H9 (cell line): ENCODE measurements at regions not wholly inside any gene's neighbourhood (a gene's known extent, or its start where the extent isn't known, plus 50 kb on each side); places are given as distances from the start of the nearest gene placed in this dataset.

ENCODE experiments used
- DNase-seq: peaks from one replicate; pipeline ENCODE4 v3.0.0-alpha.2; 2017
- H2AFZ ChIP-seq: one replicate; pipeline ENCODE4 v1.6.1; 2013; ENCODE audit warnings: mild to moderate bottlenecking, low read length, control low read depth, moderate library complexity
- H2AK5ac ChIP-seq: 2 replicates; pipeline ENCODE4 v1.6.1; 2013; ENCODE audit warnings: low read length, control low read depth, mixed read lengths; ENCODE audit not compliant: insufficient read length
- H2BK120ac ChIP-seq: one replicate; pipeline ENCODE4 v1.6.1; 2013; ENCODE audit warnings: low read depth, mild to moderate bottlenecking, low read length, control low read depth, inconsistent platforms; ENCODE audit not compliant: poor library complexity, severe bottlenecking
- H2BK12ac ChIP-seq: 2 replicates; pipeline ENCODE4 v1.6.1; 2013; ENCODE audit warnings: low read length, control low read depth, mixed read lengths, low read depth; ENCODE audit not compliant: insufficient read length
- H2BK15ac ChIP-seq: 2 replicates; pipeline ENCODE4 v1.6.1; 2013; ENCODE audit warnings: low read depth, low read length, control low read depth
- H2BK20ac ChIP-seq: one replicate; pipeline ENCODE4 v1.6.1; 2013; ENCODE audit warnings: low read depth, mild to moderate bottlenecking, low read length, control low read depth, inconsistent platforms; ENCODE audit not compliant: poor library complexity, severe bottlenecking
- H2BK5ac ChIP-seq: 2 replicates; pipeline ENCODE4 v1.6.1; 2013; ENCODE audit warnings: low read length, control low read depth, mixed read lengths; ENCODE audit not compliant: insufficient read length
- H3K14ac ChIP-seq: 2 replicates; pipeline ENCODE4 v1.6.1; 2013; ENCODE audit warnings: low read length, control low read depth; ENCODE audit not compliant: insufficient read depth
- H3K18ac ChIP-seq: 2 replicates; pipeline ENCODE4 v1.6.1; 2013; ENCODE audit warnings: low read depth, mild to moderate bottlenecking, mixed read lengths, low read length, control low read depth; ENCODE audit not compliant: insufficient read length
- H3K23ac ChIP-seq: 2 replicates; pipeline ENCODE4 v1.6.1; 2013; ENCODE audit warnings: low read length, control low read depth, mixed read lengths, low read depth; ENCODE audit not compliant: insufficient read length
- H3K23me2 ChIP-seq: 2 replicates; pipeline ENCODE4 v1.6.1; 2013; ENCODE audit warnings: low read depth, mild to moderate bottlenecking, mixed read lengths, low read length, control low read depth; ENCODE audit not compliant: insufficient read length, poor library complexity, severe bottlenecking
- H3K27ac ChIP-seq: 2 replicates; pipeline ENCODE4 v1.5.1; 2013; ENCODE audit warnings: low read length, control low read depth, mixed read lengths, low read depth; ENCODE audit not compliant: insufficient read length
- H3K27me3 ChIP-seq: 2 replicates; pipeline ENCODE4 v1.6.1; 2013; ENCODE audit warnings: low read length, control low read depth, inconsistent platforms; ENCODE audit not compliant: insufficient read depth
- H3K4ac ChIP-seq: 2 replicates; pipeline ENCODE4 v1.6.1; 2013; ENCODE audit warnings: low read depth, mild to moderate bottlenecking, control low read depth, inconsistent platforms, low read length, moderate library complexity
- H3K4me1 ChIP-seq: 2 replicates; pipeline ENCODE4 v1.6.1; 2013; ENCODE audit warnings: low read length, control low read depth, inconsistent platforms; ENCODE audit not compliant: insufficient read depth
- H3K4me2 ChIP-seq: 2 replicates; pipeline ENCODE4 v1.6.1; 2013; ENCODE audit warnings: low read length, control low read depth, mixed read lengths; ENCODE audit not compliant: insufficient read length, insufficient read depth
- H3K56ac ChIP-seq: 2 replicates; pipeline ENCODE4 v1.6.1; 2013; ENCODE audit warnings: low read depth, mild to moderate bottlenecking, mixed read lengths, low read length, control low read depth; ENCODE audit not compliant: insufficient read length
- H3K79me1 ChIP-seq: 2 replicates; pipeline ENCODE4 v1.6.1; 2013; ENCODE audit warnings: low read depth, mild to moderate bottlenecking, moderate library complexity, low read length, control low read depth, inconsistent platforms; ENCODE audit not compliant: insufficient read depth, poor library complexity, severe bottlenecking
- H3K79me2 ChIP-seq: 2 replicates; pipeline ENCODE4 v1.6.1; 2013; ENCODE audit warnings: low read length, control low read depth, inconsistent platforms; ENCODE audit not compliant: insufficient read depth
- H3K9ac ChIP-seq: 2 replicates; pipeline ENCODE4 v1.6.1; 2013; ENCODE audit warnings: low read length, control low read depth, mixed read lengths; ENCODE audit not compliant: insufficient read length; ENCODE audit errors: extremely low read depth
- H3K9me3 ChIP-seq: one replicate; pipeline ENCODE4 v1.6.1; 2013; ENCODE audit warnings: low read depth, low read length, inconsistent platforms; ENCODE audit not compliant: control insufficient read depth
- H3T11ph ChIP-seq: one replicate; pipeline ENCODE4 v1.6.1; 2013; ENCODE audit warnings: mild to moderate bottlenecking, low read length, control low read depth, inconsistent platforms
- H4K20me1 ChIP-seq: one replicate; pipeline ENCODE4 v1.6.1; 2013; ENCODE audit not compliant: control insufficient read depth, insufficient read length, insufficient read depth
- H4K5ac ChIP-seq: 2 replicates; pipeline ENCODE4 v1.6.1; 2013; ENCODE audit warnings: low read depth, mild to moderate bottlenecking, mixed read lengths, low read length, control low read depth; ENCODE audit not compliant: insufficient read length
- H4K8ac ChIP-seq: replicated peaks from 2 replicates; pipeline ENCODE4 v1.6.1; 2013; ENCODE audit warnings: low read length, control low read depth, mixed read lengths, low read depth; ENCODE audit not compliant: insufficient read length
- H4K91ac ChIP-seq: 2 replicates; pipeline ENCODE4 v1.6.1; 2013; ENCODE audit warnings: low read depth, mild to moderate bottlenecking, moderate library complexity, mixed read lengths, low read length, control low read depth; ENCODE audit not compliant: insufficient read length
- H3K27ac Mint-ChIP-seq, 3 experiments: 2 replicates in 2 of 3; 3 replicates in 1 of 3; pipeline ENCODE4 v1.8.0; 2020 to 2021; ENCODE audit warnings: mixed read lengths in 3 of 3, mild to moderate bottlenecking in 1 of 3, moderate library complexity in 1 of 3
- H3K27me3 Mint-ChIP-seq: 2 replicates; pipeline ENCODE4 v1.8.0; 2021; ENCODE audit warnings: low read depth, mild to moderate bottlenecking, moderate library complexity, mixed read lengths
- H3K36me3 Mint-ChIP-seq, 3 experiments: 2 replicates in 2 of 3; 3 replicates in 1 of 3; pipeline ENCODE4 v1.8.0; 2020 to 2021; ENCODE audit warnings: low read depth in 3 of 3, mixed read lengths in 3 of 3; ENCODE audit not compliant: insufficient read depth in 1 of 3
- H3K4me1 Mint-ChIP-seq, 2 experiments: 2 replicates each; pipeline ENCODE4 v1.8.0; 2020; ENCODE audit warnings: mixed read lengths in 2 of 2
- H3K4me3 Mint-ChIP-seq, 2 experiments: 2 replicates in 1 of 2; 3 replicates in 1 of 2; pipeline ENCODE4 v1.8.0; 2020 to 2021; ENCODE audit warnings: mild to moderate bottlenecking in 2 of 2, mixed read lengths in 2 of 2, moderate library complexity in 1 of 2
- H3K9me3 Mint-ChIP-seq, 2 experiments: 2 replicates in 1 of 2; 3 replicates in 1 of 2; pipeline ENCODE4 v1.8.0; 2020; ENCODE audit warnings: mild to moderate bottlenecking in 2 of 2, mixed read lengths in 2 of 2, moderate library complexity in 1 of 2
- CTCF ChIP-seq: fragments of 200-600 bp; sonication (generic); conservative IDR thresholded peaks from 3 replicates; pipeline ENCODE4 v1.8.0; 2021; ENCODE audit warnings: antibody characterized with exemption, mild to moderate bottlenecking
- WGBS: extraction: QIAGEN DNeasy Blood & Tissue Kit; methylation state at CpG from one replicate; pipeline ENCODE4 v1.1.7; 2013; ENCODE audit warnings: missing lambda C conversion rate, low lambda C conversion rate, mixed read lengths; ENCODE audit not compliant: insufficient read length; ENCODE audit errors: extremely low coverage; 5-methylcytosine and 5-hydroxymethylcytosine counted together

- H2BK15ac ChIP-seq, result no peak overlapping the region
- no peak overlapping the region for H3K18ac ChIP-seq
- H2AFZ ChIP-seq, result no peak overlapping the region
- H3K4me2 ChIP-seq, result no peak overlapping the region
- Mint-ChIP-seq H3K27me3 (peaks cover 9% of the 10 kb centered on the region), H3K36me3 (no peaks in the 10 kb centered on the region; a peak in 1 of 7 replicates), H3K4me1 (peaks cover 8 to 9% of the 10 kb centered on the region in 2 experiments), H3K9me3 (no peaks in the 10 kb centered on the region), H3K4me3 (no peak overlapping the region), H3K27ac (no peak overlapping the region)
- no peaks in the 10 kb centered on the region for H3K79me2 ChIP-seq
- H3K9me3 ChIP-seq, result no peaks in the 10 kb centered on the region
- TF ChIP-seq CTCF, result no peak
- no peak overlapping the region for H4K5ac ChIP-seq
- H2BK12ac ChIP-seq, result no peak overlapping the region
- no peaks in the 10 kb centered on the region for H3K27me3 ChIP-seq
- H3K79me1 ChIP-seq, result no peaks in the 10 kb centered on the region
- H2BK5ac ChIP-seq, result no peak overlapping the region
- no peak overlapping the region for H3K23ac ChIP-seq
- H3K27ac ChIP-seq, result no peak overlapping the region
- no peak overlapping the region for H2BK20ac ChIP-seq
- H3T11ph ChIP-seq, result no peak overlapping the region
- H2BK120ac ChIP-seq, result no peak overlapping the region
- H3K56ac ChIP-seq, result no peak overlapping the region
- no peak for DNase-seq
- no peak overlapping the region for H4K8ac ChIP-seq
- H3K4ac ChIP-seq, result no peak overlapping the region
- H3K23me2 ChIP-seq, result no peaks in the 10 kb centered on the region
- H4K20me1 ChIP-seq, result no peaks in the 10 kb centered on the region
- no peak overlapping the region for H3K14ac ChIP-seq
- WGBS, result no CpG with 5 or more reads among the region's 5 CpGs
- H3K9ac ChIP-seq, result no peak overlapping the region
- H4K91ac ChIP-seq, result no peak overlapping the region
- H2AK5ac ChIP-seq, result no peak overlapping the region
- H3K4me1 ChIP-seq, result 0 out of 2 replicates have a peak, but pooled peaks cover 5% of the 10 kb centered on the region
These were observed 62.2 kb upstream of the PKDCC start for GRCh38 chr2:41985573-41986095.
